GM12878 (cell line): ENCODE measurements at regions not wholly inside any gene's neighbourhood (a gene's known extent, or its start where the extent isn't known, plus 50 kb on each side); places are given as distances from the start of the nearest gene placed in this dataset.

Experiments used
- ATAC-seq: fragments of 200-7000 bp; cut with Tn5 transposase; 3 replicates; pipeline ENCODE4 v1.9.1; 2020; ENCODE audit warnings: mild to moderate bottlenecking, moderate library complexity
- BruUV-seq: library from RNA; stranded (reverse); fragments of 400-500 nt; replicated peaks from 2 replicates; lab custom pipeline; 2021; lab: Mats Ljungman, UMichigan
- CTCF ChIA-PET: fragments of 300-600 bp; sonication (Branson Sonifier 250); formaldehyde crosslinking; extraction: SDS; loops from one replicate; lab custom pipeline; 2021; ENCODE audit warnings: inconsistent platforms; lab: Yijun Ruan, JAX
- POLR2A ChIA-PET: fragments of 350-600 bp; formaldehyde crosslinking; extraction: SDS; loops from one replicate; lab custom pipeline; 2021; ENCODE audit warnings: inconsistent platforms; lab: Charles Lee
- RAD21 ChIA-PET: fragments of 300-600 bp; sonication (Branson Sonifier 250); formaldehyde crosslinking; loops from one replicate; lab custom pipeline; 2023; ENCODE audit warnings: antibody characterized with exemption; ENCODE audit not compliant: unreplicated experiment; lab: Charles Lee
- SMC1A ChIA-PET: fragments of 300-600 bp; sonication (Branson Sonifier 250); formaldehyde crosslinking; loops from one replicate; lab custom pipeline; 2023; ENCODE audit not compliant: unreplicated experiment, uncharacterized antibody; lab: Charles Lee
- DNase-seq: peaks from one replicate; pipeline ENCODE4 v3.0.0-alpha.2; 2011; ENCODE audit warnings: low read depth, low spot score
- FAIRE-seq: peaks from 3 replicates; lab custom pipeline; 2011; peaks lifted over from hg19 to GRCh38; lab: Jason Lieb, UNC
- H2AFZ ChIP-seq: 2 replicates; pipeline ENCODE4 v1.6.0; 2011; ENCODE audit warnings: low read depth, low read length, control low read depth; ENCODE audit not compliant: control insufficient read depth
- H3K27ac ChIP-seq: 2 replicates; pipeline ENCODE4 v1.5.1; 2011; ENCODE audit warnings: control low read depth; ENCODE audit not compliant: control insufficient read depth, insufficient read depth
- H3K27me3 ChIP-seq, 2 experiments: replicated peaks in 1 of 2; 2 replicates each; pipeline versions ENCODE4 v1.6.0 to v1.6.1; 2011; ENCODE audit warnings: low read length in 1 of 2; ENCODE audit not compliant: control insufficient read depth in 2 of 2, insufficient read depth in 2 of 2
- H3K36me3 ChIP-seq, 2 experiments: 2 replicates each; pipeline ENCODE4 v1.5.1; 2011; ENCODE audit warnings: low read length in 1 of 2; ENCODE audit not compliant: control insufficient read depth in 2 of 2, insufficient read depth in 2 of 2
- H3K4me1 ChIP-seq: 2 replicates; pipeline ENCODE4 v1.6.1; 2011; ENCODE audit warnings: mild to moderate bottlenecking, low read length, moderate library complexity, mixed read lengths; ENCODE audit not compliant: control insufficient read depth, insufficient read depth
- H3K4me2 ChIP-seq: 2 replicates; pipeline ENCODE4 v1.6.0; 2011; ENCODE audit warnings: control low read depth; ENCODE audit not compliant: control insufficient read depth, insufficient read depth
- H3K4me3 ChIP-seq: fragments of 200-600 bp; sonication (generic); 2 replicates; pipeline ENCODE4 v1.5.1; 2016
- H3K79me2 ChIP-seq: 2 replicates; pipeline ENCODE4 v1.6.0; 2011; ENCODE audit warnings: low read length; ENCODE audit not compliant: control insufficient read depth, insufficient read depth
- H3K9ac ChIP-seq: 2 replicates; pipeline ENCODE4 v1.8.0; 2011; ENCODE audit warnings: low read length, control low read depth, mixed read lengths; ENCODE audit not compliant: control insufficient read depth, insufficient read depth
- H3K9me3 ChIP-seq: replicated peaks from 3 replicates; pipeline ENCODE4 v1.5.1; 2011; ENCODE audit warnings: mild to moderate bottlenecking, low read length; ENCODE audit not compliant: control insufficient read depth, insufficient read depth
- H4K20me1 ChIP-seq: 2 replicates; pipeline ENCODE4 v1.6.0; 2011; ENCODE audit not compliant: control insufficient read depth, insufficient read depth
- E2F8 ChIP-seq: fragments of 450-650 bp; IDR thresholded peaks from 2 replicates; pipeline ENCODE4 v1.6.1; 2018; ENCODE audit warnings: mild to moderate bottlenecking, low read depth, moderate library complexity; ENCODE audit not compliant: partially characterized antibody
- GABPA ChIP-seq: IDR thresholded peaks from 2 replicates; pipeline ENCODE4 v1.6.1; 2014; ENCODE audit warnings: antibody characterized with exemption, low read depth, mild to moderate bottlenecking, inconsistent platforms
- KAT2A ChIP-seq: conservative IDR thresholded peaks from 2 replicates; pipeline ENCODE4 v1.6.1; 2011; ENCODE audit warnings: low read depth, low read length; ENCODE audit not compliant: control insufficient read depth
- MYB ChIP-seq: fragments of 150-350 bp; IDR thresholded peaks from 2 replicates; pipeline ENCODE4 v1.6.1; 2014; ENCODE audit warnings: mild to moderate bottlenecking, low read depth, low read length, borderline replicate concordance
- MYC ChIP-seq: IDR thresholded peaks from 2 replicates; pipeline ENCODE4 v1.6.1; 2011; ENCODE audit warnings: mild to moderate bottlenecking, low read length, moderate library complexity, inconsistent platforms; ENCODE audit not compliant: insufficient read depth, insufficient replicate concordance, insufficient read length, severe bottlenecking
- NBN ChIP-seq: fragments of 450-650 bp; IDR thresholded peaks from 2 replicates; pipeline ENCODE4 v1.6.1; 2016
- SKIL ChIP-seq: fragments of 450-650 bp; IDR thresholded peaks from 2 replicates; pipeline ENCODE4 v1.6.1; 2017; ENCODE audit warnings: mild to moderate bottlenecking, low read depth, inconsistent platforms; ENCODE audit not compliant: poor library complexity, severe bottlenecking
- SMAD5 ChIP-seq: IDR thresholded peaks from 2 replicates; pipeline ENCODE4 v1.6.1; 2016; ENCODE audit warnings: antibody characterized with exemption, low read depth
- TARDBP ChIP-seq: IDR thresholded peaks from 2 replicates; pipeline ENCODE4 v1.6.1; 2016; ENCODE audit warnings: borderline replicate concordance
- WGBS: methylation state at CpG from one replicate; pipeline ENCODE4 v1.1.6; 2016; ENCODE audit warnings: low lambda C conversion rate; ENCODE audit not compliant: insufficient replicate concordance, insufficient coverage; ENCODE audit errors: missing lambda C conversion rate; 5-methylcytosine and 5-hydroxymethylcytosine counted together
- in situ Hi-C: fragments of 300-500 bp; cut with MboI; formaldehyde crosslinking; loops from 9 replicates; pipeline ENCODE4 v1.14.3; 2018; ENCODE audit warnings: mixed read lengths
- intact Hi-C: fragments of 100-400 bp; cut with micrococcal nuclease; formaldehyde crosslinking; loops from one replicate; pipeline ENCODE4 v1.14.2; 2022; ENCODE audit not compliant: unreplicated experiment

- CTCF ChIA-PET: no interaction called here
- intact Hi-C loops: no loop called here
- H3K27ac ChIP-seq: no peak overlapping the region
- no peak overlapping the region for H3K4me2 ChIP-seq
- H2AFZ ChIP-seq: no peak overlapping the region
- ATAC-seq (no peak), DNase-seq (no peak), FAIRE-seq (no peak)
- no peaks in the 10 kb centered on the region for H3K36me3 ChIP-seq
- no peak overlapping the region for H3K9ac ChIP-seq
- RAD21 ChIA-PET: no interaction called here
- POLR2A ChIA-PET: no interaction called here
- SMC1A ChIA-PET: no interaction called here
- H3K4me1 ChIP-seq: no peaks in the 10 kb centered on the region
- TF ChIP-seq KAT2A (no peak), NBN (no peak)
- TF ChIP-seq, all 136 proteins: peak for 0
- H3K4me3 ChIP-seq: no peak overlapping the region
- no TSS peak for BruUV-seq
- 0% methylated on average over 2 of the region's 2 CpGs for WGBS
- no peaks in the 10 kb centered on the region; the same call in 2 of the 3 replicates for H3K9me3 ChIP-seq
- no peaks in the 10 kb centered on the region; a peak in 2 of 4 replicates for H3K27me3 ChIP-seq
- H4K20me1 ChIP-seq: no peaks in the 10 kb centered on the region; the same call in 1 of the 2 replicates
- no peaks in the 10 kb centered on the region for H3K79me2 ChIP-seq
- in situ Hi-C loops: no loop called here
These were observed 81.7 kb downstream of the CYB561 start for GRCh38 chr17:63364387-63364786.

- Histone ChIP-seq H3K27me3 (no peaks in the 10 kb centered on the region; a peak in 1 of 4 replicates), H3K4me2 (no peak overlapping the region), H3K79me2 (no peaks in the 10 kb centered on the region), H3K36me3 (no peaks in the 10 kb centered on the region), H3K4me3 (no peak overlapping the region), H2AFZ (no peak overlapping the region), H4K20me1 (no peaks in the 10 kb centered on the region; the same call in 1 of the 2 replicates), H3K9ac (no peak overlapping the region), H3K27ac (no peak overlapping the region), H3K9me3 (no peaks in the 10 kb centered on the region; the same call in 2 of the 3 replicates), H3K4me1 (no peaks in the 10 kb centered on the region)
- ChIA-PET SMC1A (no interaction called here), POLR2A (no interaction called here), CTCF (interaction anchor here (1.5 kb wide), 1 partner anchor 16 kb away, joined by 3 read pairs; no protein-coding TSS in a partner anchor), RAD21 (no interaction called here)
- 16% methylated on average over 6 of the region's 6 CpGs for WGBS
- no TSS peak for BruUV-seq
- ATAC-seq (no peak), DNase-seq (no peak), FAIRE-seq (no peak)
- in situ Hi-C loops (no loop called here), intact Hi-C loops (no loop called here)
- no peak for TF ChIP-seq SKIL
- no peak for TF ChIP-seq TARDBP
- no peak for TF ChIP-seq SMAD5
- TF ChIP-seq MYC: no peak
- no peak for TF ChIP-seq MYB
- TF ChIP-seq GABPA: no peak
- TF ChIP-seq E2F8: no peak
These were observed 81.2 kb downstream of the CYB561 start for GRCh38 chr17:63364944-63365343.
